DMS153 treated with DMSO at 0.1 percent for 48 hours (cell line): ENCODE measurements at regions not wholly inside any gene's neighbourhood (a gene's known extent, or its start where the extent isn't known, plus 50 kb on each side); places are given as distances from the start of the nearest gene placed in this dataset.
"Not testable (repeated sequence)": the region's sequence is repeated elsewhere in the genome, so short reads cannot be mapped to it uniquely, and the experiment has no call there.

Experiments
- DNase-seq: peaks from one replicate; lab custom pipeline; 2025; ENCODE audit not compliant: unreplicated experiment; lab: John Stamatoyannopoulos, UW

DNA sequence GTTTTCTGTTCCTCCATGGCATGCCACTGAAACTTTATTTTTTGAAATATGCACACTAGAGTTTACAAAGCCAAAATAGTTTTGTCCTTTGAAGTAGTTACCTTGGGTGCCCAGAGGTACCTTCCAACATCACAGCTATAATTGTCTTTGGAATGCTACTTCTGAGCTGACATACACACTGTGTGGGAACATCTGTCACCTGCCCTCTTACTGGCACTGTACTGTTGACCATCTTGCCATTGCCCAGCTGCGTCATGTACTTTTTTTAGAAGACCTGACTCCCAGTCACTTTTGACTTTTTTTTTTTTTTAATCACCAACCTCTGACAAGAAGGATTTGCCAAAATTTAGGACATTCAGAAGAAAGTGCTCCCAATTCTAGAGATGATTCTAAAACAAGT, 200.5 kb upstream of the CXorf66 start:
- no peak for DNase-seq

GRCh38 chrX:140164391-140164790, 199.1 kb upstream of the CXorf66 start:
- no peak for DNase-seq

DNA sequence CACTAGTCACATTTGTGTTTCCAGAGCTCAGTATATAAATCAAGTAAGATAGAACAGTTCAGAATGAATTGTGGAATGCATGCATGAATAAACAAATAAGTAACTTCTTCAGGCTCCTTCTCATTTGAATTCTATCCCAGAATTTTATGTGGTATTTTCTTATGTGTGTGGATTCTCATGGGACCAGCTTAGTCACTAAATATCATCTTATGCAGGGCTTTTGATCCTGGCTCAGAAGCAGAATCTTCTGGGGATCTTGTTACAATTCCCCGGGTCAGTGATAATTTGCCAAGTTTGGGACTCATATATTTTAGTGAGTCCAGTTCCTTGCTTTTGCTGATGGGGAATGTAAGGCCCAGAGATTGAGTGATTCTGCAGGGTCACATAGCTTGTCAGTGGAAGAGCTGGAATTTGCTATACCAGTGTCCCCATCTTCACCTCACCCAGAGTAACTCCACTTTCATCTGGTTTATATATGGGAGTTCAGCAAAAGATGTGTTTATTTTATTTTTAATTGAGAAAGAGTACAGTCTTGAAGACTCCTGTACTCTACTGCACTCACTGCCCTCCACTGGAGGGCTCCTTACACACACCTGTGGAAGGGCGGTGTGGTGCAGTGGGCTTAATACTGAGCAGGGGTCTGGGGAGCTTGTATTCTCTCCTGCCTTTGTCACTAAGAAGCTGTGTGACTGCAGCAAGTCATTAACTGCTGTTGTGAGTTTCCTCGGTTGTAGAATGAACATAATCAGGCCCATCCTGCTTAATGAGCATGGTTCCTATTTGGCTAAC, 198.2 kb upstream of the CXorf66 start:
- DNase-seq: no peak

DNA sequence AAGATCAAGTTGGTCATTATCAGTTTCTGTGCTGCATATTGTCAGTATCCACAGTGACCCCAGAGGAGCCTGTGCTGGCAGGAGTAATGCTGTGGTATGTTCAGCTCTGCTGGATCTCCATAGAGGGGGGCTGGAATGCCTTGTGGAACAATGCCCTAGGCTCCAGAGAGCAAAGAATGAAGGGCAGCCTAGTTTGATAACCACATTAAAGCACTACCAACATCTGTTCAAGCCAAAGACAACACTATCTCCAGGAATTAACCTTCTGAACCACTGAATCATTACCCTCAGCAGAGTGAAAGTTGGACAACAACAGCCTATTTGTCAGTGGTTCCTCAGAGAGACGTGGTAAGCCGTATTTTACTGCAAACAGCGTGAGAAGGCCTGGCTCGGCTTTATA, 192.3 kb upstream of the CXorf66 start:
- DNase-seq: no peak

DNA sequence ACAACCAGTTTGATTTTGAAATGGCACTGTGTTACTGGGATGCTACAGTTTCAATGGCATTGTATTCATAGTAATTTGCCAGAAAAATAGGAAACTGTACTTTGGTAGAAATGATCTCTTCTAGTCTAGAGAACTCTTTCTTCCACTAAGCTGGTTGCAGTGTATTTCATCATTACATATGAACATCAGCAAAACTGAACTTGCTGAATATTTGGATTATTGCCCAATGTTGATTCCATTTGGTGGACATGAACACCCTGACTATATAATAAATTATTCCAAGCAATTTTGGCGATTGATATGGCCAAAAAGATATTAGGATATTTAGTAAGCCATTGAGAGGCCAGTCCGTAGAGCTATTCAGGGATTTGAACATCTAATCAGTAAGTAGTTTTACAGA, 191.8 kb upstream of the CXorf66 start:
- no peak for DNase-seq

- no peak for DNase-seq
These were observed 186.0 kb upstream of the CXorf66 start for GRCh38 chrX:140151316-140151715.

- no peak for DNase-seq
These were observed 184.4 kb upstream of the CXorf66 start for GRCh38 chrX:140149761-140150160.

GRCh38 chrX:140141444-140142029, 176.2 kb upstream of the CXorf66 start:
- DNase-seq: peak; percentile 17

DNA sequence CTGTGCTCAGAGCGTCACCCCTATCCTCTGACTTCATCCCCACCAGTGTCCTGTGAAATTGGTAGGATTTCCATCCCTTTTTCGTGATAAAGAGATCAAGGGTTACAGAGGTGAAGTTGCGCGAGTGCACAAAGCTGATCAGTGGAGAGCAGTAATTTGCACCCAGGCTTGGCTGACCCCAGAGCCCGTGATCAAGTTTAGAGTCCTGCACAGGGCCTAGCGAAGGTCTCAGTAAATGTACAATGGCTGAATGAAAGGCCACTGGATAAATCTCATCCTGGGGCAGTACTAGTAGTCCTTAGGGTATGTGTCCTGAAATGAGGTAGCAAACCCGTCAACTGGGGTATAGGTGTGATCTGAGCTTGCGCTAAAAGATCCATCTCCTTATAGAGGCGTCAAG, 173.2 kb upstream of the CXorf66 start:
- not testable (repeated sequence) for DNase-seq

GRCh38 chrX:140138065-140138464, 172.7 kb upstream of the CXorf66 start:
- DNase-seq: not testable (repeated sequence)

DNA sequence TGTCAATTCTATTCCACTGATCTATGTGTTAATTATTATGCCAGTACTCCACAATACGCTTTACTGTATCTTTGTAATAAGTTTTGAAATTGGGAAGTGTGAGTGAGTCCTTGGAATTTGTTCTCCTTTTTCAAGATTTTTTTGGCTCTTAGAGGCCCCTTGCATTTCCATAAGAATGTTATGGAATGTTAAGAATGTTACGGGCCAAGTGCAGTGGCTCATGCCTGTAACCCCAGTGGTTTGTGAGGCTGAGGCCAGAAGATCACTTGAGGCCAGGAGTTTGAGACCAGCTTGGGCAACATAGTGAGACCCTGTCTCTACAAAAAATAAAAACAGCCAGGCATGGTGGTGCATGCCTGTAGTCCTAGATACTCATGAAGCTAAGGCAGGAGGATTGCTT, 167.6 kb upstream of the CXorf66 start:
- DNase-seq: no peak

- DNase-seq: no peak
These were observed 158.1 kb upstream of the CXorf66 start for GRCh38 chrX:140123446-140123845.

- DNase-seq: not testable (repeated sequence)
These were observed 148.7 kb upstream of the CXorf66 start for GRCh38 chrX:140114059-140114458.

- DNase-seq: no peak
These were observed 144.8 kb upstream of the CXorf66 start for GRCh38 chrX:140110081-140110650.

DNA sequence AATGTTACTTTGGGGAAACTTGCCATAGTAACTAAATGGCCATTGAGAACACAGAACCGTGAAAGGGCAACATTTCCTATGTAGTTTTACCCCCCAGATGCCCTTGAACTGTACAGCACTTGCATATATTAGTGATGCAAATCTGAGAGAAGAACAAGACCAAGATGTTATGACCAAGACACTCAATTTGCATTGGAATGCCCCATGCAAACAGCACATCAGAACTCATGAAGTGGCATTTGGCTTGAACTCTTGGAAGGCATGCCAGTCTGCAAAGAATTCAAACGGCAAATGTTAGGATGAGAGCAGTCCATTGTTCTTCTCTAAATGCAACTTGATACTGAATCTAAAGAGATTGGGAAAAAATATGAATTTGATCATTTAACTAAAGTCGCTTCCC, 139.4 kb upstream of the CXorf66 start:
- DNase-seq: no peak

DNA sequence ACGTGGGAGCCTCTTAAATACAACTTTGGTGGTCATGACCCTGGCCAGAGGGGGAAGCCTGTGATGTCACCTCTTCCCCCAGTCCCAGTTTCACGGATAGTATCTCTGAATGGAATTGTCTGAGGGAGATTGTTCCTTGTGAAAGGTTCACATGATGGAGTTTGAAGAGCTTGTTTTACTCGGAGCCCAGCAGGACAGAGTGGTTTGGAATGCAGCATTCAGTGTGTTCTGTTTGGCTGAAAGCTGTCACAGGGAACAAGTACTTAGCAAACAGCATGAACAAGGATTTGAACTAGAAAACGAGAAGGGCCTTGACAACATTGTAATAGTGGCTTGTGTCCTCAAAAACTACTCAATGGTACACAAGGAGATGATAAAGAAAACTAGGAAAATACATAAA, 133.9 kb upstream of the CXorf66 start:
- no peak for DNase-seq

- no peak for DNase-seq
These were observed 126.8 kb upstream of the CXorf66 start for GRCh38 chrX:140092121-140092520.

GRCh38 chrX:140091125-140091886, 126.0 kb upstream of the CXorf66 start:
- no peak for DNase-seq

- no peak for DNase-seq
These were observed 125.4 kb upstream of the CXorf66 start for GRCh38 chrX:140090800-140091124.

DNA sequence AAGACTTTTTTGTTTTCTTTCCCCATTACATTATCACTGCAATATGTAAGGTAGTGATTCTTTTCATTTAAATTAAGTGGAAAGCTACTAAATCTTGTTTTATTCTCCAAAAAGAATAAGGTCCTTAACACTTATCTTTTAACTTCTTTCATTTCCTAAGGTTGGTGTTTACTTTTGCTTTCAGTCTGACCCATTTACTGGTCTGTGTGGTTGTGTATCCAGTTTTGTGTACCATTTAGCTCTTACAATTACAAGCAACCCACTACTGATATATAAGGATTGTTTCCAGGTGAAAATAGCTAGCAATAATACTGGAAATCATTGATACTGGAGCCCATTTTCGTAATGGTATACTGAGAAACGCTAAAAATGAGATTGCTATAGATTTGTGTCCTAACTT, 123.1 kb upstream of the CXorf66 start:
- no peak for DNase-seq

DNA sequence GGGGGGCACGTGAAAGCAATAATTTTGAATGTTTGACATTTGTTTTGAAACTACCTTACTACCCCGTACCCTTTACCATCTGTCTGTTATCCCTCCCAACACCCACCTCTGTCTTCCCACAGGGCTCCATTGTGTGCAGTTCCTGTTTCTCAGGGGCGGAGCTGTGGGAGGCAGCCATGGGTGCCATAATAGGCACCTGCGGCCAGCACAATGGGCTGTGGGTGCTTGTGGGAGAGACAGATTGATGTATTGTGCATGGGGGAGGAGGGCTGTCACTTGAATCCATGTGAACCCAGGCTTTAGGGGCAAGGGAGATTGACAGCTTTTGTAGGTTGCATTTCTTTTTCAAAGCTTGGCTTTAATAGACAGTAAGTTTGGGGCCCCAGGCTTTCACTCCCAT, 122.6 kb upstream of the CXorf66 start:
- DNase-seq: peak; percentile 23

DNA sequence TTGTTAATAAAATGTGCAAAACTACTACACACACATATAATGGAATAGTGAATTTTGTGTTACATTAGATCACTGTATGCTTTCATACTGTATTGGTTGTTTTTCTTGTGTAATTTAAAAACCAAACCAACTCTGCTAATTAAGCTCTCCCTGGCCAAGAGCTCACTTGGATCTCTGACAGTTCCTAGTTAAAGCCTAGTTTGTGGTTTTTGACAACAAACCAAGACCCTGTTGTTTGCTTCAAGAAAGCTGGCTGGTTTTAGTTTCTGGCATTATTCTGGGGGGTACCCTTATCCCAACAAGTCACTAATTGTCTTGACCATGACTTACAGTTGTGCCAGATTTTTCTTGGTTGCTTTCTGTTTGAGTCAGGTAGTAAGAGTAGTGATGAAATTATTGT, 121.4 kb upstream of the CXorf66 start:
- DNase-seq: no peak
